ENCODE measurements at regions not wholly inside any gene's neighbourhood (a gene's known extent, or its start where the extent isn't known, plus 50 kb on each side); places are given as distances from the start of the nearest gene placed in this dataset.

DNA sequence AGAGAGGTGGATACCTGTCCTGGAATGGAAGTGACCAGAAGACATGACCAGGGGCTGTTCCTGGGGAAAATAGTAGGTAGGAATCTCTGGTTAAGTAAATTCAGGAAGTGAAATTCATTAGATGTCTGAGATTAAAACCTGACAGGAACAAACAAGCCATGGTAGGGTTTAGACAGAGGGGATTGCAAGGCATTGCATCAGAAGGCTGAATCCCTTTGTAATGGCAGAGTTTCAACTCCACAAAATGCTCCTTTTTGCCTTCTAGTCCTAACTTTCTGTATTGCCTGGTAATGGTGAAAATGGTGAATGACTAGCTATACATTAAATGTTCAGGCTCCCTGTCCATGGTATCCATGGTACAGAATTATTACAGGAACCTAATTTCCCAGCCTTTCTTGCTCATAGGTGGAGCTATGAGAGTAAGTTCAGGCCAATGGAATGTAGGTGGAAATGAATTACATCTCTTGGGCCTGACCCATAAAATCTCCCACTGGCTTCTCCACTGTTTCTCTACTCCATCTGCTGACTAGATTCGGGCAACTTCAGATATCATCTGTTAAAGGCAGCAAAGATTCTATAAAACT is 113.4 kb upstream of the CNTLN start:
- ChIA-PET POLR2A (no interaction called here), CTCF (no interaction called here)
- Mint-ChIP-seq H3K36me3 (no peaks in the 10 kb centered on the region), H3K27me3 (no peaks in the 10 kb centered on the region), H3K27ac (no peak overlapping the region), H3K4me1 (no peaks in the 10 kb centered on the region), H3K4me3 (no peak overlapping the region), H3K9me3 (peaks cover 5 to 30% (median 25%) of the 10 kb centered on the region in 3 donors)
- Histone ChIP-seq H3K4me3 (ENCODE audit: control insufficient read depth in 1 of 2, extremely low read depth in 1 of 2, low read length in 1 of 2) (no peak overlapping the region), H3K4me1 (ENCODE audit: control insufficient read depth in 1 of 2, extremely low read depth in 1 of 2, insufficient read depth in 2 of 2, low read length in 2 of 2) (no peaks in the 10 kb centered on the region), H3K27ac (ENCODE audit: low read length) (no peak overlapping the region), H3K9me3 (no peaks in the 10 kb centered on the region), H3K27me3 (replicated peaks in 1 of 2; ENCODE audit: control insufficient read depth in 2 of 2, extremely low read depth in 1 of 2, insufficient read depth in 2 of 2, low read length in 1 of 2) (no peaks in the 10 kb centered on the region), H3K36me3 (ENCODE audit: control insufficient read depth in 2 of 2, extremely low read depth in 1 of 2, insufficient read depth in 1 of 2, low read length in 1 of 2) (no peaks in the 10 kb centered on the region)
- DNase-seq (no peak), ATAC-seq (replicated peaks in 1 of 4) (no peak)
- WGBS (ENCODE audit: insufficient coverage) = 40% methylated on average over 1 of the region's 1 CpG

DNA sequence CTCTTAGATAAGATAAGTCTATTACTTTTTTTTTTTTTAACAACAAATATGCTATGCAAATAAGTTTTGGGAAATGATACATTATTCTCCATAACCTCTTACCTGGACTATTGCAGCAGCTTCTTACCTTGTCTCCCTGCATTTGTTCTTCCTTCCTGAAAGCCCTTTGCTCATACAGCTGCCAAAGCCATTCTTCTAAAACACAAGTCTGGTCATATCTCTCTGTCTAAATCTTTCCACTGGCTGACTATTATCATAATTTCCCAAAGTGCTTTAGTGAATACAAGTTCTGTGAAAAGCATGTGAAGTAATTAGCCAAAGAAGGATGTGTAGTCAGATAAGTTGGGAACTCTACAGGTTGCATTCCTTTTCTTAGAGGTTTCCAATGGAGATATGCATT is 115.4 kb upstream of the CNTLN start:
- no peak for ATAC-seq (replicated peaks in 1 of 4)
- H3K4me1 Mint-ChIP-seq = no peaks in the 10 kb centered on the region

DNA sequence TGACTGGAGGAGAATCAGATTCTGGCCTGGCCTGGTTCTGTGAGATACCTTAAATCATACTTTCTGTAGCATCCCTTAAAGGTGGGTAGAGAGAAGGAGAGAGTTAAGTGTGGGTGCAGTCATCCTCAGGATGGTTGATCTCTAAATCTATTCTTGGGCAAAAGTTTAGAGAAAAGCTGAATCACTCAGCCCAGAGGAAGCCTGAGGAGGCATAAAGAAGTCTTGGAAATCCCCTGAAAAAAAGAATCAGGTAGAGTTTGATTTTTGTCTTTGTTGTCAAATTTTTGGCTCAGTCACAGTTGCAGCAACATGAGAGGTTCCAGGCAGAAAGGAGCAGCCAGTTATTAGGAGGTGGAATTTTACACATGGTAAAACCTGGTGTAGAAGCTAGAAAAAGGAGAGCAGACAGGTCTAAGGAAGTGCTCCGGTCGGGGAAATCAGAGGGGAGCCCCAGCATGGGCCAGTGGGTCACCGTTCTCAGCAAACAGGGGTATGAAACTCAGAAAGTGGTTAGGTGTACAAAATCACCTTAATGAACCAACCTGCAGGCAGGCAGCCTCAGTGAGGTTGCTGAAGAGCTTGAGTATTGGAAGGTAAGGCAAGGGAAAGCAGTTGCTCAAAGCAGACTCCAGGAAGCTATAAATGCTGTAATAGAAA is 116.2 kb upstream of the CNTLN start:
- ATAC-seq (replicated peaks in 1 of 4) = no peak
- H3K36me3 Mint-ChIP-seq = no peaks in the 10 kb centered on the region
- H3K27ac Mint-ChIP-seq = no peak overlapping the region
- POLR2A ChIA-PET = no interaction called here
- no peaks in the 10 kb centered on the region for H3K27me3 Mint-ChIP-seq
- Histone ChIP-seq H3K27me3 (replicated peaks in 1 of 2; ENCODE audit: control insufficient read depth in 2 of 2, extremely low read depth in 1 of 2, insufficient read depth in 2 of 2, low read length in 1 of 2) (no peaks in the 10 kb centered on the region), H3K27ac (ENCODE audit: low read length) (no peak overlapping the region), H3K36me3 (ENCODE audit: control insufficient read depth in 2 of 2, extremely low read depth in 1 of 2, insufficient read depth in 1 of 2, low read length in 1 of 2) (no peaks in the 10 kb centered on the region), H3K4me1 (ENCODE audit: control insufficient read depth in 1 of 2, extremely low read depth in 1 of 2, insufficient read depth in 2 of 2, low read length in 2 of 2) (no peaks in the 10 kb centered on the region), H3K9me3 (no peaks in the 10 kb centered on the region), H3K4me3 (ENCODE audit: control insufficient read depth in 1 of 2, extremely low read depth in 1 of 2, low read length in 1 of 2) (no peak overlapping the region)
- H3K9me3 Mint-ChIP-seq = peaks cover 5 to 29% (median 11%) of the 10 kb centered on the region in 3 donors
- H3K4me1 Mint-ChIP-seq = no peaks in the 10 kb centered on the region
- no peak overlapping the region for H3K4me3 Mint-ChIP-seq
- CTCF ChIA-PET = no interaction called here
- 82% methylated on average over 2 of the region's 3 CpGs for WGBS (ENCODE audit: insufficient coverage)
- DNase-seq = no peak

More for the DNA sequence above, 115.4 kb upstream of the CNTLN start:
- no peak for DNase-seq
- Mint-ChIP-seq H3K4me3 (no peak overlapping the region), H3K9me3 (peaks cover 5 to 29% (median 18%) of the 10 kb centered on the region in 3 donors), H3K27ac (no peak overlapping the region), H3K36me3 (no peaks in the 10 kb centered on the region), H3K27me3 (no peaks in the 10 kb centered on the region)
- Histone ChIP-seq H3K27ac (ENCODE audit: low read length) (no peak overlapping the region), H3K4me3 (ENCODE audit: control insufficient read depth in 1 of 2, extremely low read depth in 1 of 2, low read length in 1 of 2) (no peak overlapping the region), H3K9me3 (no peaks in the 10 kb centered on the region), H3K27me3 (replicated peaks in 1 of 2; ENCODE audit: control insufficient read depth in 2 of 2, extremely low read depth in 1 of 2, insufficient read depth in 2 of 2, low read length in 1 of 2) (no peaks in the 10 kb centered on the region), H3K36me3 (ENCODE audit: control insufficient read depth in 2 of 2, extremely low read depth in 1 of 2, insufficient read depth in 1 of 2, low read length in 1 of 2) (no peaks in the 10 kb centered on the region), H3K4me1 (ENCODE audit: control insufficient read depth in 1 of 2, extremely low read depth in 1 of 2, insufficient read depth in 2 of 2, low read length in 2 of 2) (no peaks in the 10 kb centered on the region)
- POLR2A ChIA-PET = no interaction called here
- CTCF ChIA-PET = no interaction called here

- H3K4me1 Mint-ChIP-seq = no peaks in the 10 kb centered on the region
- H3K27ac Mint-ChIP-seq = no peak overlapping the region
- CTCF ChIA-PET = no interaction called here
Measured at GRCh38 chr9:17017931-17018491, 116.8 kb upstream of the CNTLN start.

GRCh38 chr9:17013891-17014290 is 120.9 kb upstream of the CNTLN start:
- POLR2A ChIA-PET = no interaction called here
- H3K4me1 ChIP-seq (ENCODE audit: control insufficient read depth in 1 of 2, extremely low read depth in 1 of 2, insufficient read depth in 2 of 2, low read length in 2 of 2) = no peaks in the 10 kb centered on the region
- Mint-ChIP-seq H3K4me3 (no peak overlapping the region), H3K27me3 (no peaks in the 10 kb centered on the region), H3K4me1 (no peaks in the 10 kb centered on the region), H3K27ac (no peak overlapping the region), H3K36me3 (no peaks in the 10 kb centered on the region), H3K9me3 (peaks cover 0 to 14% (median 8%) of the 10 kb centered on the region in 3 donors)
- no peak overlapping the region for H3K27ac ChIP-seq (ENCODE audit: low read length)
- DNase-seq = no peak
- 61% methylated on average over 2 of the region's 3 CpGs for WGBS (ENCODE audit: insufficient coverage)
- H3K36me3 ChIP-seq (ENCODE audit: control insufficient read depth in 2 of 2, extremely low read depth in 1 of 2, insufficient read depth in 1 of 2, low read length in 1 of 2) = no peaks in the 10 kb centered on the region
- no peaks in the 10 kb centered on the region for H3K27me3 ChIP-seq (replicated peaks in 1 of 2; ENCODE audit: control insufficient read depth in 2 of 2, extremely low read depth in 1 of 2, insufficient read depth in 2 of 2, low read length in 1 of 2)
- no peak overlapping the region for H3K4me3 ChIP-seq (ENCODE audit: control insufficient read depth in 1 of 2, extremely low read depth in 1 of 2, low read length in 1 of 2)
- H3K9me3 ChIP-seq = no peaks in the 10 kb centered on the region
- CTCF ChIA-PET = no interaction called here
- ATAC-seq (replicated peaks in 1 of 4) = no peak

More at GRCh38 chr9:17017931-17018491, 116.8 kb upstream of the CNTLN start:
- Histone ChIP-seq H3K27me3 (replicated peaks in 1 of 2; ENCODE audit: control insufficient read depth in 2 of 2, extremely low read depth in 1 of 2, insufficient read depth in 2 of 2, low read length in 1 of 2) (no peaks in the 10 kb centered on the region), H3K4me3 (ENCODE audit: control insufficient read depth in 1 of 2, extremely low read depth in 1 of 2, low read length in 1 of 2) (no peak overlapping the region), H3K36me3 (ENCODE audit: control insufficient read depth in 2 of 2, extremely low read depth in 1 of 2, insufficient read depth in 1 of 2, low read length in 1 of 2) (no peaks in the 10 kb centered on the region), H3K4me1 (ENCODE audit: control insufficient read depth in 1 of 2, extremely low read depth in 1 of 2, insufficient read depth in 2 of 2, low read length in 2 of 2) (no peaks in the 10 kb centered on the region), H3K9me3 (no peaks in the 10 kb centered on the region), H3K27ac (ENCODE audit: low read length) (no peak overlapping the region)
- no peak for ATAC-seq (replicated peaks in 1 of 4)
- WGBS (ENCODE audit: insufficient coverage) = 90% methylated on average over 10 of the region's 10 CpGs
- H3K9me3 Mint-ChIP-seq = peaks cover 5 to 29% (median 11%) of the 10 kb centered on the region in 3 donors
- no peaks in the 10 kb centered on the region for H3K36me3 Mint-ChIP-seq
- POLR2A ChIA-PET = no interaction called here
- H3K4me3 Mint-ChIP-seq = no peak overlapping the region
- DNase-seq = no peak
- H3K27me3 Mint-ChIP-seq = no peaks in the 10 kb centered on the region

DNA sequence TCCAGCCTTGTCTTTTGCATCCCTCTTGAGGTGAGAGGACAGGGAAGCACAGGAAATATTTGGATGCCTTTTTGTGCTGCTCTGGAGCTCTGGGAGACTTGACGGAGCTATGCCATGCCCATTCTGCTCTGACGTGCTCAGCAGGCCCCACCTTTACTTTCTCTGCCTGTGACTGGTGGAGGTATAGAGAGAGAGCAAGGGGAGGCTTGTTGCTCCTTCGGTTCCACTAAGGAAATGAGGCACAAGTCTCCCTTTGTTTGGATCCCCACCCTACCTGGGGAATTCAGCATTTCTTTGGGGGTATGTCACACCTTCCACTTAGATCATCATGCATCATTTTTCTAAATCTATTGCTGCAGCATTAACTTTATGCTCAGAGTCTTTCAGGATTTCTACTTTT is 121.8 kb upstream of the CNTLN start:
- ChIA-PET CTCF (no interaction called here), POLR2A (no interaction called here)
- Mint-ChIP-seq H3K9me3 (peaks cover 0 to 8% (median 3%) of the 10 kb centered on the region in 3 donors), H3K4me1 (no peaks in the 10 kb centered on the region), H3K4me3 (no peak overlapping the region), H3K36me3 (no peaks in the 10 kb centered on the region), H3K27me3 (no peaks in the 10 kb centered on the region), H3K27ac (no peak overlapping the region)
- Histone ChIP-seq H3K9me3 (no peaks in the 10 kb centered on the region), H3K4me1 (ENCODE audit: control insufficient read depth in 1 of 2, extremely low read depth in 1 of 2, insufficient read depth in 2 of 2, low read length in 2 of 2) (no peaks in the 10 kb centered on the region), H3K36me3 (ENCODE audit: control insufficient read depth in 2 of 2, extremely low read depth in 1 of 2, insufficient read depth in 1 of 2, low read length in 1 of 2) (no peaks in the 10 kb centered on the region), H3K27ac (ENCODE audit: low read length) (no peak overlapping the region), H3K4me3 (ENCODE audit: control insufficient read depth in 1 of 2, extremely low read depth in 1 of 2, low read length in 1 of 2) (no peak overlapping the region), H3K27me3 (replicated peaks in 1 of 2; ENCODE audit: control insufficient read depth in 2 of 2, extremely low read depth in 1 of 2, insufficient read depth in 2 of 2, low read length in 1 of 2) (no peaks in the 10 kb centered on the region)
- ATAC-seq (replicated peaks in 1 of 4) (no peak), DNase-seq (no peak)
- no CpG with 5 or more reads among the region's 3 CpGs for WGBS (ENCODE audit: insufficient coverage)
